HG03378 (cell line): ENCODE measurements at regions not wholly inside any gene's neighbourhood (a gene's known extent, or its start where the extent isn't known, plus 50 kb on each side); places are given as distances from the start of the nearest gene placed in this dataset.

ENCODE experiments used
- ATAC-seq: cut with Tn5 transposase; IDR thresholded peaks from one replicate; pipeline ENCODE4 v1.9.1; 2021; ENCODE audit warnings: mild to moderate bottlenecking, moderate library complexity; ENCODE audit not compliant: unreplicated experiment

DNA sequence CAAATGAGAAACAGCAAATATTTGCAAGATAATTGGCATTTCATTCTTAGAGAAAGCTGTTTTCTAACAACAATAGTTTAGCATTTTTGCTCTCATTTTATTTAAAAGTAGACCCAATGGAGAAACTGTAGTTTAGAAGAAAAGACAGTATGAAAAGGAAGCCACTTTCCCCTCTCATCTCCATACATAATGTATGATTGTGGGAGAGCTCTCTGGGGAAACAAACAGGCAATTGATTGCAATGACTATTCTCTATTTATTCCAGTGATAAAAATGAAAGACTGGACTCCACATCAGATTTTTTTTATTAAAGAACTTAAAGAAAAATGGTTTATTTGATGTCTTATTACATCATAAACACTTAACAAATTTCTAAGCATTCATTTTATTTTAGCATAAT lies 116.8 kb upstream of the SASH1 start:
- ATAC-seq = no peak

DNA sequence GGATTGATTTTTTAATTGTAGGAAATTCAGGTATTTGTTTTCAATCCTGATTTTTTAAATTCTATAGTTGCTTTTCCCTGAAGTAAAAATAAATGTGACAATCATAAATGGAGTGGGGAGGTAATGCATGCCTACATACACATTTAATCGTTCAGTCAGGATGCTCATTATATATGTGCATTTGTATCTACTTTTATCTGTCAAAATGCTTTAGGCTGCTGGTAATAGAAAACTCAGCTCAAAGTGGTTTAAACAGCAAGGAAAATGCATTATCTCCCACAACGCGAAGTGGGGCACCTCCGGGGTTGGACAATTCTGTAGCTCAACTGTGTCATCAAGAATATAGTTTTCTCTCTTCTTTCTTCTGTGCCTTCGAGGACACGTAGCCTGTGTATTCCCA lies 116.4 kb upstream of the SASH1 start:
- ATAC-seq = no peak

DNA sequence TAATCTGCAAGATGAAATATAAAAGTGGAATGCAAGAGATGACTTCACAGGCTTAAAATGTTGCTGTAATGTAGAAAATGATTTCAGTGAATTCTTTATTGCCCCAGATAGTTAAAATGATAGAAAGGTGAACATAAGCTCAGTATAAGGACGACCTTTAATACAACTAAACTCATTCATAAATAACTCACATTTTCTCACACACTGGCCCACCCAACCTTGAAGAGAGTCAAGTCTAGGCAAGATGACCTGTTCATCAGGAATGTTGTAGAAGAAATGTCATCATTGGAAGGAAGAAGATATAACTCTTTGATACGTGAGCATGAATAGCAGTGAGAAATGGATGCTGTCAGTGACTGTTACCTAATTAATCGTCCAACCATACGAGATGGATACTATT lies 111.1 kb upstream of the SASH1 start:
- ATAC-seq = no peak

DNA sequence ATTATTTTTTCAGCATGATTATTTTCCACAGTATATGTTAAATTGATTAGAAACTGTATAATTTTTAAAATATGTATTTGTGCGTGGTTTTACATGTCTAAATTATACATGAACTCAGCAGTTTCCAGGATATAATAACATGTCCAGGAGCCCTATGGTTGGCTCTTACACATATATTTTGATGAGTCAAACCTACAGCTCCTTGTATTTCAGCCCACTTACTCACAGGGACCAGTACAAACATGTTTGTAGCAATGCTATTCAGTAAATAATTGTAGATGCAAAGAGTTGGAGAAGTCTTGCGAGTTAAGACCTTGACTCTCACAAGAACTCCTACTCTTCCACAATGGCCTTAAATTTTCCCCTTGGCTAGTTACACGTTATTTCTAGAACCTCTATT lies 107.2 kb upstream of the SASH1 start:
- ATAC-seq = no peak

DNA sequence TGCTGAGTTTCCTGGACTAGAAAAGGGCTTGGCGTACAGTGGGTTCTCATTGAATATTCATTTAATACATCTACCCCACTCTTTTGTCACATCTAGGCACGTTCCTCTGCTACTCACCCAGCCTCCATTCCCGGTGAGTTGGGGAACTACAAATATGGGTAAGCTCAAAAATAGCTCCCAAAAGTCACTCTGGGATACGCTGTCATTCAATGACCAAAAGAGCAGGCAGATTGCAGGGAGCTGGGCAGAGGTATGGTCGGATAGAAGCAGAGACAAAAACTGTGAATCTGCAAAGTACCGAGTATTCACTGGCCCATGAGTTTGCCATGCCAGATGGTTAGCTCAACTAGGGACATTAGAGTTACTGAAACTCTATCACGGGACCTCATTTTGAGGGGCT lies 103.9 kb upstream of the SASH1 start:
- ATAC-seq = no peak

DNA sequence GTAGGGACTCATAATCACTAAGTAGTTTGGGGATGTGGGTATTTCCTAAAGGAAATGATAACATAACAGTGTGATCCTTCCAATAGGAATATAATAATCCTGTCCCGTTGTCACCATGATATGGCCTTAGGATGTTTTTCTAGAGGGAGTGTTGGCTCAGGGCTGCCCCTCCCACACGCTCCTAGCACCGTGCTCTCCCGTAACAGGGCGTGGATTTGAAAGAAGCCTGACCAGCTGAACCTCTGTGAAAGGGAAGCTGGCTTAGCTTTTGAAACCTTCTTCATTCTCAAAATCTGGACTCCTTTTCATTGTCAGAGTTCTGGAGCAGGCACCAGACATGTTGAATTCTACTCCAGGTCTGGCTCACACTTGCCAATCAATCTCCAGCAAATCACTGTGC lies 103.4 kb upstream of the SASH1 start:
- no peak for ATAC-seq

DNA sequence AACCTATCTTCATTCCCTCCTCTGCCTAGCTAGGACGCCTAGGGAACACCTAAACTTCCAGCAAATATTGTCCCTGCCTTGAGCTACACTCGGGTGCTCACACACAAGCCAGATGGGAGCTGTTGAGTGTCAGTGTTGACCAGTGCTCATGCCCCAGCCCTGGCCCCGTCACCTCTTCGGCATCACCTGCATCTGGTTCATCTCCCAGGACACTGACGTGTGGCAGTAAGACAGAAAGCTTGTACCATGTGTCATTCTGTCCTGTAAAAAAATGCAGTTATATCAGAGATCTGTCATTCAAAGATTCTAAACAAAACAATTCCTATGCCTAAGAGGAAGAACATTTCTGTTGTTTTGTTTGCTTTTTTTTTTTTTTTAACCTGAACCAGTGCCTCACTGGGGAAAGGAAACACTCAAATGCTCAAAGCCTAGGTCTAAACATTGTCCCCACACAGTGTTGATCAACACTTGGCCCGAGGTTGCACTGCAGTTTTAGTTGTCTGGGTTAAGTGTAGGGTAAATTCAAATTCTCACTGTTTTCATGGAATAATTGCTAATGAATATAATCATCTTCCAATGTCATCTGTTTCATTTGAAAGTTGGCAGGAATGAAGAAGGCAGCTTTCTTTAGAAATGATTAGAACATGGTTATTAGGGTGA lies 102.7 kb upstream of the SASH1 start:
- no peak for ATAC-seq

DNA sequence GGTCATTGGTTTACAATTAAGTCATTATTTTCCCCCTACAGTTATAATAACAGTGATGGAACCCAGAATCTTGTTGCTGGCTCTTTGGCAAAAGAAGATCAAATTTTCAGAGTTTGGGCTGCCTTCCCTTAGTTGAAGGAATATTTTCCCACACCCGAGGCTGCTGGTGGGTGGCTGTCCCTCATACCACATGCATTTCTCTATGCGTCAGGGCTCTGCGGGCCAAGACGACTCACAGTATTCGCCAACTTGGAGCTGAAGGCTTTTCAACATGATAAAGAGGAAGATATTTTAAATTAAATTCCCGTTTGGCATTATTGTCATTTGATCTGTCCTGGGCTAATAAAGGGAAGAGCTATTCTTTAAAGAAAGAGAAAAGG lies 102.2 kb upstream of the SASH1 start:
- ATAC-seq = no peak

DNA sequence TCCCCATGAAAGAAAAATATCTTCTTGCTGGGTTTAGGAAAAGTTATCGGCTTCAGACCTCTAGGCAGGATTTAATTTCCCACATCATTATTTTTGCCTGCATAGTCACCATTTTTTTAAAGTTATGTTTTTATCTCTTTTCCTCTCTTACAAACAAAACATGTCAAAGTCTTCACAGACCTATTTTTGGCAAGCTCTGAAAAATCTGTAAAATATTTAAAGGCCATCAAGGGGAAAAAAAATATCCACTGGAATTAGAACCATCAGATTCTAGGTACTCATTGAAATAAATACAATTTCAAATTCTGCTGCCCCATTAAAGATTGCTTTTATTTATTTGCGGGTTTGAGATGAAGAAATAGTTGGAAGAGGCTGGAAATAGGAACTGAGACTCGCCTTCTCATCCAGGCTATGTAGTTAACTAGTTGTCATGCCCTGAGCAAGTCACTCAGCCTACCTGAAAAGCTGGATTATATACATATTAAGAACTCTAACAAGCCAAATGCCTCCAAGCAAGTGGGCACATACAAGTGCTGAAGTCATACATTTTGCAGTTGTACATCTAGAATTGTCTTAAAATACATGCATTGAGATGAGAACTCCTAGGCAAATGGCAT lies 101.7 kb upstream of the SASH1 start:
- ATAC-seq = no peak

DNA sequence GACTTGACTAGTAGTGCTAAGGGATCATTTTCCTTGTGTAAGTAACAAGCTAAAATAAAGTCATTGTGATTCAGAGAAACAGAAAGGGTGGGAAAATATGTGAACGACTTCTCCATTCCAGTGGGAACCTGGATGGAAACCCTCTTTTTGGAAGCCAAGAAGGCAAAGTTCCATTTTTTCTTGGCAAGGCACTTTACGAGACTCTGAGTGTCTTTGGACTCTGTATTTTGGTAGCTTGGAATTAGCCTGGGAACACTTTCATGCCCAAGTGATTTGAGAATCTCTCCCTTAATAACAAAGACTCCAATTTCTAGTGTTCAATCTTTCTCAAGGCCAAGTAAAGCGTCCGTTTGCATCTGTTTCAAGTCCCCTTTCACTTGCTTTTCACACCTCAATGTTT lies 100.5 kb upstream of the SASH1 start:
- ATAC-seq = no peak

DNA sequence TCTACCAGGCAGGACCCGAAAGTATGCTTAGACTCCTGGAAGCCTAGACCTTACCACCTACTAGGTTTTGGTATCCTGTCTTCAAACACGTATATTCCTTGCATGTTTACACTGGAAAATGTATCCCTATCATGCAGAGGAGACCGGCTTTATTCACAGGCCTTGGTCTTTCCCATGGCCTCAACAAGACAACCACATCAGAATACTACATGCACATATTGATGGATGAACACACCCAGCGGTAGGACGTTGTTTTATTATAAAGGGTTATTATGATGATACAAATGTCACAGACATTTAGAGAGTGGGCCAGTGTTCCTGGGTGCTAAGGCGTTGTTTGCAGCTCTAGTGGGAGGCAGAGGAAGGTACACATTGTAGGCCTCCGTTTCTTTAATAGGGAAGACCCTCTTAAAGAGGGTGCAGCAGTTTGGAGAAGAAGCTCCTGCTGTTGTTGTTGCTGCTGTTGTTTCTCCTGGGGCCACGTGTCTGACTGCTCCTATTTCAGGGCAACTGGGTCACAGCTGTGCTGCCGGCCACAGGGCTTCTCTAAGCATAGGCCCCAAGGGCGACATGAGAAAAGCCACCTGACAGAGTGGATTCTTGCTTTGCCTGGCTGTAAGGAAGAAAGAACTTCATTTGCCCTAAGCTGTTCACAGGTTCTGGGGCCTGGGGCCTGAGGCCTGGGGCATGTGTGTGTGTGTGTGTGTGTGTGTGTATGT lies 98.3 kb upstream of the SASH1 start:
- no peak for ATAC-seq

DNA sequence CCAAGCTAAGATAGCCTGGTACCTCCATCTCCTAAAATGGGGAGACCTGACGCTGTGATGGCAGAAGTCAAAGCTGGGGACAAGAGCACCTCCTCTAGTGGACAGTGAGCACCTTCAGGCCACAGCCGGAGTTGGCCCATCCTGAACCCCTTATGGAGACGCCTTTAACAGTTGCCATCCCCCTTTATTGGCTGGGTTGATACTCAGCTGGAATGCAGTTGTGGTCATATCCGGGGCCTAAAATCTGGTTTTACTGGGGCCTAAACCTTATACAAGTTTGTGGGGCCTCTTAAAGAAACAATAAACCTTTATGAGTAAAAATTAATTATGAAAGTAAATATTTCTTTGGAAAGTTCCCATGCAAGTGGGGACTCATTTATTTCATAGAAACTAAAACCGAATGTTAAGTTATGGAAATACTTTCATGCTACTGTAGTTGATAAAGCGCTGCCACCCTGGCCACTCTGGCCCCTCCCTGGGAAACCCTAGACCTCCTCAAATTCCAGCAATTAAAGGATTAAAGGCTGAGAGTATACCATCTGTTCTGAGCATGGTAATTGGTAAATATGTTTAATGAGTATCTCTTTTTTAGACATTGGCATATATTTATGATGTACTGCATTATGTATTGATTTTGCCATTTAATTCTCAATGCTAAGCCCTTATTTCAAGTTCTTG lies 95.1 kb upstream of the SASH1 start:
- no peak for ATAC-seq

DNA sequence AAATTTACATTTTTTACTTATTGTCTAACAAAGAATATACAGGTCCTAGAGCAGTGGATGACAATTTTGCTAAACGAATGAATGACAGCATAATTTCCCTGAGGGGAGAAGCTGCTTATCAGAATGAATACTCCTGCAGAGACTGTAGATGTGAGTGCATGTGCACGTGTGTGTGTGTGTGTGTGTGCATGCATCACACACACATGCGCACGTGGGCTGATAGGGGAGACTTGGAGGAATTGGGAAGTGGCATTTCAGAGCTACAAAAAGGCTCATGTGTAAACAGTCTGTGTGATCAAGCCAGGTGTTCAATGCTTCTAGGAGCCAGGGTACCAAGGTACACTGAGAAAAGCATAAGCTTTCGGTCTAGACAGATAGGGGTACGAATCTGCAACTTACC lies 93.5 kb upstream of the SASH1 start:
- no peak for ATAC-seq

DNA sequence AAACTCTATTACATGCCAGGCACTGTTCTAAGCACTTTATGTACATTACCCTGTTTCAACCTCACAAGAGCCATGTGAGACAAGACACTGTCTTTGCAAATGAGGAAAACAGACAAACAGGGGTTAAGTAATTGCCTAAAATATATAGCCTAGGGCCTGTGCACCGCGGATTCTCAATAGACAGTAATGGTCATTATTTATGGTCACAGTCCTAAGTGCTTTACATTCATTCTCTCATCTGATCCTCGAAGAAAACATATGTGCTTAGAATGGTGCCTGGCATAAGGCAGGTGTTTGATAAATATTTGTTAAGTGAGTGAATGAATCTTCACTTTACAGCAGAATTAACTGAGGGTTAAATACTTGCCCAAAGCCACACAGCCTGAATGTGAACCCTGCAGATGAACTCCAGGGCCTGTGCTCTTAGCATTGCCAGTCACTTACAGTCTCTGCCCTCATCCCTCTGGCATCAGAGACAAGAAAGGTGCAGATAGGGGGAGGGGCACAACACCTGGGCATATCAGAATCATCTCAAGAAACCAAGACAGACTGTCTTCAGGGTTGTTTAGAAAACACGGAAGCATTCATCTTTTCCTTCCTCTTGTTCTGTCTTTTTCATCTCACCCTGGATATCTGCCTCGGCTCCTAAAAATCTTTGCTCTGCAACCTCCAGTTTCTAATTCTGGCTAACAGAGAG lies 92.8 kb upstream of the SASH1 start:
- no peak for ATAC-seq

DNA sequence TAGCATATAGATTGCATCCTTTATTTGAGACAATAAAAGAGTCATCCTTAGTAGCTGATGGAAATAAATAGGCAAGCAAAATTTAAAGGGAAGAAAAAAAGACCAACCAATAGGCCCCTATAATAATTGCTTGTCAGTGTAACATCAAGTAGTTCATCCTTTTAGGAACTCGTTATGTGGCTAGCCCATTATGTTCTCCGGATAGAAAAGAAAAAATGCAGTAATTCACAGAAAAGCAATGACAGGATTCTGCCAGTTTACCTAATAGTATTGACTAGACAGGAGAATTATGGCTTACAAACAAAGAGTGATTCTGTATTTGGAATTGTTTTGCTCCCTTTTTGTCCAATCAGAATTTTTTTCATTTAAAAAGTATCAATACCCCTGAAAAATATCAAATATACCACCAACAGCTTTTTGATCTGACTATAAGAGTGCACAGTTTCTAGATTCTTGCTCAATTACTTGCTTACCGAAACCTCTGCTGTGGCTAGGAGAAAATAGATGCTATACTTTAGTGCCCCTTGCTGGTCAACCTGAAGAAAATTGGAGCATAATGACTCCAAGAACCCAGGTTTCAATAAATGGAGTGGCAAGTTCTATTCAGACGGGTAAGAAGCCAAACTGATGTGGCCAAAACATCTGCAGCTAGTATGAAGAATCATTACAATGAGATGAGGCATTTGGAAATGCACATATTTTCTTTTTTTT lies 91.5 kb upstream of the SASH1 start:
- peak; percentile 65 for ATAC-seq

DNA sequence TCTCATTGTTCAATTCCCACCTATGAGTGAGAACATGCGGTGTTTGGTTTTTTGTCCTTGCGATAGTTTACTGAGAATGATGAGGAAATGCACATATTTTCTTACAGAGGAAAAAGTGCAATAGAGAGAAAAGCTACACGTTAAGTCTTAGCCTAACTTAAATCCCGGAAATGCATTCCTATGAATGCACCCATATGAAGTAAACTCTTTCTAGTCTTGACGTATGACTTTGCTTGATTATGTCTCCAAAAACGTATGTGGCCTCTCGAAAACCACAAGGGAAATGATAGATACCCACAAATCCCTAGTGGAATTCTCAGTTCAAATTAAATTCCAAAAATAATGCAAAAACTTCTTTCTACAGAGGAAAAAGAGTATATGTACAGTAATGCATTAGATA lies 90.7 kb upstream of the SASH1 start:
- no peak for ATAC-seq

DNA sequence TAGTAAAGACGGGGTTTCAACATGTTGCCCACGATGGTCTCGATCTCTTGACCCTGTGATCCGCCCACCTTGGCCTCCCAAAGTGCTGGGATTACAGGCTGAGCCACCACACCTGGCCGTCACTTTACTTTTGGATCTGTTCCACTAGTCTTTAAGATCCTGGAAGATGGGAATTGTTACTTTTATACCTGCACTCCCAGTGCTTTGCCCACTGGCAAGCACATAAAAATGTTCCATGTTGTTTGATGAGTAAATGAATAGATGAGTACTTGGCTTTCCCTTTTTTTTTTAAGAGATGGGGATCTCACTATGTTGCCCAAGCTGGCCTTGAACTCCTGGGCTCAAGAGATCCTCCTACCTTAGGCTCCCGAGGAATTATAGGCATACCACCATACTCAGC lies 84.8 kb upstream of the SASH1 start:
- no peak for ATAC-seq

DNA sequence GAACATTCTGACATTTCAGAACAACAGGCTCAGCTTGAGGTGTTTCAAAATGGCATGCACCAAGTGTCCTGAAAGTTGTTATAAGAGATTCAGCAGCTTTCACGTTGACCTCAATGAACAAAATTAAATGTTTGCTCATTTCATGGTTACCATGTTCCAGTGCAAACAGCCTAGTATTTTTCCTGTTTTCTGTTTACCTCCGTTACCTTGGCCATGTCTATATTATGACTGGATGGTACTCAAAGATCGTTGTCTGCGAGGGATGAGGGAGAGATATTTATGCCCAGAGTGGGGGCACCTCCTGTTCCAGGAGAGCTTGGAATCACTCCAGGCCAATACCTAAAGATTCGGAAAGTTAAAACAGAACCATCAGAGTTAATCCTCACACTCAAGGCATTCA lies 83.8 kb upstream of the SASH1 start:
- ATAC-seq = no peak

DNA sequence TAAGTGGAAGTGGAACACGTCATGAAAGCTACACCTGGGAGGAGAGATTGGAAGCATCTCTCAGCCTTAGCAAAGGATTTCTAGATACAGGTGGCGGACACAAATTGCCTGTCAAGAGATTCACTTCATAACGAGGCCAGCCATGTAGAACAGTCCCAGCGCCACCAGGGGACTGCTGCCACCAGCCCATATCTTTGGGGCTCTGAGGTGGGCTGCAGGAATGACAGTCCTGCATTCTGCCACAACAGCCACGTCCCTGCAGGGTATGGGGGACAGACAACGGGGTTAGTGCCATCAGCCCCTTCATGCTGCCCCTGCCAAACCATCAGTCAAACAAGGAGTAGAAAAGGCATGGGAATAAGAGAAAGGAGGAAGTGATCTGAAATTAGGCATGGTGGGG lies 81.2 kb upstream of the SASH1 start:
- ATAC-seq = no peak

DNA sequence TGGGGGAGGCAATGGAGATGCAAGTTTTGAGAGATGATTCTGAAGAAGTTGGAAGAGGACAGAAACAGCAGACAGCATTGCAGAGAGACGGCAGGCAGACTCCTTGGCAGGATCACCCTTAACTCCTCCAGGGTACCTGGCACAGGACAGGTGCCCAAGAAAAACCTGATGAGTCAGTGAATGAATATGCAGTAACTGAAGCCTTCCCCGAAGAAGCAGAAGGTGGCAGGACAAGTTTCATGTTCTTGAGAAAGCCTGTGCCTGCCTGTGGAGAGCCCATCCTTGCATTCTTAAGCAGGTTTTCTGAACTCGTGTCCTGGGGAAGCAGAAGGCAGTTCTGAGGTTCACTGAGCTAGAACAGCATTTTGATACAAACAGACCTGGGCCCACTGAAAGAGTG lies 79.6 kb upstream of the SASH1 start:
- no peak for ATAC-seq

DNA sequence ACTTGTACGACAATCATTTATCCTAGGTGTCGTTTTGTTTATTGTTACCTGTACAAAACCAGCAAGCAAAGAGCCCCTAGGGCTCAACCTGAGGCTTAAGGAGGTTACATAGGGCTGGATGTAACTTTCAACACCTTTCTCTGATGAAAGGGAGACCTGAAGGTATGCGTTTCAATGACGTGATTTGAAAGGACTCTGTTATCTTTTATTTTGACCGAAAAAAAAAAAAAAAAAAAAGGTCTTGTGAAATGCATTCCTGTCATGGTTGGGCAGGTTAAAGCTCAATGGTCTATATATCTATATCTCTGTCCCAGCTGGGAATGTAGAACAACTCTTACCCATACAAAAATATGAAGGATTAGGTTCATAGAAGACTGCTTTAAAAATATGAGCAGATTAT lies 78.7 kb upstream of the SASH1 start:
- ATAC-seq = no peak
